Neural progenitor cell (in vitro differentiated cells): ENCODE measurements at regions not wholly inside any gene's neighbourhood (a gene's known extent, or its start where the extent isn't known, plus 50 kb on each side); places are given as distances from the start of the nearest gene placed in this dataset.
A peak's percentile ranks its signal among the peaks of the same experiment; 100 is the strongest.

ENCODE experiments used
- DNase-seq: peaks from one replicate; pipeline ENCODE4 v3.0.0-alpha.2; 2016; ENCODE audit warnings: low spot score
- H2AFZ ChIP-seq: fragments of 200-600 bp; sonication (generic); replicated peaks from 2 replicates; pipeline ENCODE4 v1.6.1; 2016; ENCODE audit warnings: antibody characterized with exemption
- H3F3A ChIP-seq: fragments of 200-600 bp; sonication (generic); 2 replicates; pipeline ENCODE4 v1.6.1; 2016; ENCODE audit warnings: antibody characterized with exemption, low read depth
- H3K27ac ChIP-seq: fragments of 200-600 bp; sonication (generic); 2 replicates; pipeline ENCODE4 v1.5.1; 2016; ENCODE audit warnings: mild to moderate bottlenecking
- H3K27me3 ChIP-seq: fragments of 200-600 bp; sonication (generic); 2 replicates; pipeline ENCODE4 v1.6.1; 2016; ENCODE audit warnings: mild to moderate bottlenecking, moderate library complexity
- H3K36me3 ChIP-seq: fragments of 200-600 bp; sonication (generic); 2 replicates; pipeline ENCODE4 v1.5.1; 2016
- H3K4me1 ChIP-seq: fragments of 200-600 bp; sonication (generic); 2 replicates; pipeline ENCODE4 v1.6.1; 2016; ENCODE audit warnings: mixed run types
- H3K4me2 ChIP-seq: fragments of 200-600 bp; sonication (generic); 2 replicates; pipeline ENCODE4 v1.6.1; 2016
- H3K4me3 ChIP-seq: fragments of 200-600 bp; sonication (generic); 2 replicates; pipeline ENCODE4 v1.5.1; 2016
- H3K79me2 ChIP-seq: fragments of 200-600 bp; sonication (generic); 2 replicates; pipeline ENCODE4 v1.6.1; 2016; ENCODE audit warnings: low read depth
- H3K9ac ChIP-seq: fragments of 200-600 bp; sonication (generic); 2 replicates; pipeline ENCODE4 v1.6.1; 2016
- H3K9me3 ChIP-seq: fragments of 200-600 bp; sonication (generic); 2 replicates; pipeline ENCODE4 v1.5.1; 2016; ENCODE audit warnings: low read depth
- H4K20me1 ChIP-seq: fragments of 200-600 bp; sonication (generic); 2 replicates; pipeline ENCODE4 v1.6.1; 2016; ENCODE audit warnings: low read depth
- H3K27ac Mint-ChIP-seq: 3 replicates; pipeline ENCODE4 v1.8.0; 2021; ENCODE audit warnings: mixed read lengths
- H3K27me3 Mint-ChIP-seq: 2 replicates; pipeline ENCODE4 v1.8.0; 2022; ENCODE audit warnings: low read depth, mild to moderate bottlenecking, inconsistent platforms, moderate library complexity, mixed read lengths; ENCODE audit not compliant: insufficient read depth
- H3K36me3 Mint-ChIP-seq: 3 replicates; pipeline ENCODE4 v1.8.0; 2021; ENCODE audit warnings: mixed read lengths
- H3K4me1 Mint-ChIP-seq: 3 replicates; pipeline ENCODE4 v1.8.0; 2021; ENCODE audit warnings: mixed read lengths
- H3K4me3 Mint-ChIP-seq: 3 replicates; pipeline ENCODE4 v1.8.0; 2021; ENCODE audit warnings: mild to moderate bottlenecking, moderate library complexity, mixed read lengths
- H3K9me3 Mint-ChIP-seq: 3 replicates; pipeline ENCODE4 v1.8.0; 2020; ENCODE audit warnings: mixed read lengths
- EZH2 ChIP-seq: fragments of 200-600 bp; sonication (generic); IDR thresholded peaks from 2 replicates; pipeline ENCODE4 v1.6.1; 2017; ENCODE audit warnings: antibody characterized with exemption, mild to moderate bottlenecking, moderate library complexity
- EZH2phosphoT487 ChIP-seq: fragments of 200-600 bp; sonication (generic); IDR thresholded peaks from 2 replicates; pipeline ENCODE4 v1.6.1; 2017; ENCODE audit warnings: antibody characterized with exemption
- TF ChIP-seq, protein P1 (sequence below): fragments of 200-600 bp; sonication (generic); IDR thresholded peaks from 2 replicates; pipeline ENCODE4 v1.5.1; 2017; ENCODE audit warnings: antibody characterized with exemption, mild to moderate bottlenecking

DNA sequence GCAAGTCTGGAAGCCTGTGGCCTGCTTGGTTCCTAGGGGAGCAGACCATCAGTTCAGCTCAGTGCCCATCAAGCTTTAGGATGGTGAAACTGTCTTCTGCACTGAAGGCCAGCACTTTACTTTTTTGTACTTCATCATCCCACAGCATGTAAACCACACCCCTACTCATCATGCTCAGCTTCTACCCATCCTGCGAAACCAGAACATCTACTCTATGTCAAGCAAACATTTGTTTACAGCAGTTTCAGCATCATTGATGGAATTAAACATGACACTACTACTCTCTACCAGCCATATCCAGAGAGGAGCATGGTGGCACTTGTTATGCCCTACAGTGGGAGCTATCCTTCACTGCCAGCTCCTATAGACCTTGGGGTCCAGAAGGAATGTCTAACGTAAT, 306.6 kb downstream of the SOX2 start:
- Histone ChIP-seq H3K9me3 (no peaks in the 10 kb centered on the region), H3K9ac (no peak overlapping the region), H3K4me2 (no peak overlapping the region), H3K4me1 (peaks cover 2% of the 10 kb centered on the region), H3K27ac (no peak overlapping the region), H3K4me3 (no peak overlapping the region), H2AFZ (no peak overlapping the region), H3F3A (no peaks in the 10 kb centered on the region), H3K36me3 (no peaks in the 10 kb centered on the region), H3K27me3 (no peaks in the 10 kb centered on the region), H3K79me2 (no peaks in the 10 kb centered on the region), H4K20me1 (no peaks in the 10 kb centered on the region)
- Mint-ChIP-seq H3K9me3 (peaks cover 2% of the 10 kb centered on the region), H3K27ac (no peak overlapping the region), H3K4me1 (peaks cover 4% of the 10 kb centered on the region), H3K27me3 (no peaks in the 10 kb centered on the region), H3K4me3 (no peak overlapping the region), H3K36me3 (no peaks in the 10 kb centered on the region)
- no peak for DNase-seq
- TF ChIP-seq, protein P1, sequence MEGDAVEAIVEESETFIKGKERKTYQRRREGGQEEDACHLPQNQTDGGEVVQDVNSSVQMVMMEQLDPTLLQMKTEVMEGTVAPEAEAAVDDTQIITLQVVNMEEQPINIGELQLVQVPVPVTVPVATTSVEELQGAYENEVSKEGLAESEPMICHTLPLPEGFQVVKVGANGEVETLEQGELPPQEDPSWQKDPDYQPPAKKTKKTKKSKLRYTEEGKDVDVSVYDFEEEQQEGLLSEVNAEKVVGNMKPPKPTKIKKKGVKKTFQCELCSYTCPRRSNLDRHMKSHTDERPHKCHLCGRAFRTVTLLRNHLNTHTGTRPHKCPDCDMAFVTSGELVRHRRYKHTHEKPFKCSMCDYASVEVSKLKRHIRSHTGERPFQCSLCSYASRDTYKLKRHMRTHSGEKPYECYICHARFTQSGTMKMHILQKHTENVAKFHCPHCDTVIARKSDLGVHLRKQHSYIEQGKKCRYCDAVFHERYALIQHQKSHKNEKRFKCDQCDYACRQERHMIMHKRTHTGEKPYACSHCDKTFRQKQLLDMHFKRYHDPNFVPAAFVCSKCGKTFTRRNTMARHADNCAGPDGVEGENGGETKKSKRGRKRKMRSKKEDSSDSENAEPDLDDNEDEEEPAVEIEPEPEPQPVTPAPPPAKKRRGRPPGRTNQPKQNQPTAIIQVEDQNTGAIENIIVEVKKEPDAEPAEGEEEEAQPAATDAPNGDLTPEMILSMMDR = no peak
- TF ChIP-seq EZH2 = no peak
- TF ChIP-seq EZH2phosphoT487 = no peak

DNA sequence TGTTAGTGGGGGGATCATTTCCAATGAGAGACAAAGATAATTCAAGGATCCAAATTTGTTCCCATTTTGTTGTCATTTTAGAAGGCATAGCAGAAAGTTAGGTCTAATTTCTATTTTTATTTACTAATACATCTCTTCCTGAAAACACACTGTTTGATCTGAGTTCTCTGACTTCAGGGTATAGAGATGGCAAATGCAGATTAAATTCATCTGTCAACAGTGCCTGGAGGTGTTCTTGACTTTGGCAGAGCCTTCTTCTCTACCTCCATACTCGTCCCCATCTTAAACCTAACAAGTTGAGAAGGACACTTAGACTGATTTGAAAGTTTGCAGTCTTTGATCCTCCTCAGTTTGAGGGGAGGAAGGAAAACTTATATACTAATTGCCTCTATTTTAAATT, 308.2 kb downstream of the SOX2 start:
- H3K36me3 Mint-ChIP-seq = no peaks in the 10 kb centered on the region
- peak overlapping the region; percentile 3 for H3K27ac Mint-ChIP-seq
- Histone ChIP-seq H4K20me1 (no peaks in the 10 kb centered on the region), H3K4me3 (no peak overlapping the region), H3K9me3 (no peaks in the 10 kb centered on the region), H3K27ac (no peak overlapping the region), H3K9ac (no peak overlapping the region), H3K4me1 (peaks cover 2% of the 10 kb centered on the region), H3K79me2 (no peaks in the 10 kb centered on the region), H3K4me2 (no peak overlapping the region), H3F3A (no peaks in the 10 kb centered on the region), H3K27me3 (no peaks in the 10 kb centered on the region), H2AFZ (no peak overlapping the region), H3K36me3 (no peaks in the 10 kb centered on the region)
- H3K9me3 Mint-ChIP-seq = peaks cover 2% of the 10 kb centered on the region
- no peak for DNase-seq
- H3K27me3 Mint-ChIP-seq = no peaks in the 10 kb centered on the region
- TF ChIP-seq, protein P1 = no peak
- no peak for TF ChIP-seq EZH2
- peaks cover 6% of the 10 kb centered on the region for H3K4me1 Mint-ChIP-seq
- no peak overlapping the region for H3K4me3 Mint-ChIP-seq

DNA sequence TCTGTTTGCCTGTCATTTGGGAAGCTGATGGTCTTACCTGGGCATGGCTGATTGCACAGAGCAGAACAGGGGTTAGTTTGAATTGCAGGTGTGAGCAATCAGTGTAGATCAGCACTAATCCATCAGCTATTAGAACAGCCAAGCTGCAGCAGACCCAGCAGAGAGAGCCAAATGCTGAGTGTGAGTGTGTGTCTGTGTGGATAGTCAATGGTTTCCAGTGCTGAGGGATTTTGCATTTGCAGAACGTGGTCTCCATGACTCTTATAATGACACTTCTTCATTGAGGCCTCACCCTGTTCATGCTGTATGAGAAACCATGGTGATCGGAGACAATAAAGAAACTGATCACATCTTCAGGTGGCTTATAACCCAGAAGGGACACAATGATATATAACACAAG, 312.1 kb downstream of the SOX2 start:
- no peak for DNase-seq
- Histone ChIP-seq H3K79me2 (no peaks in the 10 kb centered on the region), H3K4me1 (no peaks in the 10 kb centered on the region), H3K9me3 (no peaks in the 10 kb centered on the region), H3K4me3 (no peak overlapping the region), H3K27ac (no peak overlapping the region), H3K9ac (no peak overlapping the region), H3K4me2 (no peak overlapping the region), H2AFZ (no peak overlapping the region), H3K36me3 (no peaks in the 10 kb centered on the region), H3F3A (no peaks in the 10 kb centered on the region), H3K27me3 (no peaks in the 10 kb centered on the region), H4K20me1 (no peaks in the 10 kb centered on the region)
- Mint-ChIP-seq H3K36me3 (no peaks in the 10 kb centered on the region), H3K4me1 (peaks cover 6% of the 10 kb centered on the region), H3K27me3 (no peaks in the 10 kb centered on the region), H3K27ac (peak overlapping the region; percentile 62), H3K9me3 (peaks cover 2% of the 10 kb centered on the region), H3K4me3 (no peak overlapping the region)
- TF ChIP-seq, protein P1 = no peak
- TF ChIP-seq EZH2 (no peak), EZH2phosphoT487 (no peak)

DNA sequence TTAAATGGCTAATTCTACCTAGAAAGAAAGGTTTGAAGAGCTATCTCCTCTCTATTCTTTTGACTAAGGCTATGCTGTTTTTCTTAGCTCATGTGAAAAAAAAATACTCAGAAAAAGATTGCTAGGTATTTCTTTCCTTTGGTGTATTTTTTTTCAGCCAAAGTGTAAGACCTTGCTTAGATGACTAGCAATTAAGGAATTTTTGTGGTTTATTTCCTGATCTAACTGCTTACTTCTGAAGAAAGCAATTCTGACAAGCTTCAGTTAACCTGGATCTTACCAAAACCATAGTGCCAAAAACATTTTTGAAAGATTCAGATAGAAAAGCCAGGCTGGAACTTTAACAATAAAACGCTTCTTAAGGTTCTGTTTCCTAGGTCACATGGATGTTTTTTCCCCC, 315.6 kb downstream of the SOX2 start:
- H3K27me3 ChIP-seq = no peaks in the 10 kb centered on the region
- no peak overlapping the region for H3K27ac Mint-ChIP-seq
- H3K4me3 Mint-ChIP-seq = no peak overlapping the region
- H3F3A ChIP-seq = no peaks in the 10 kb centered on the region
- H3K36me3 Mint-ChIP-seq = no peaks in the 10 kb centered on the region
- no peaks in the 10 kb centered on the region for H3K4me1 ChIP-seq
- no peak overlapping the region for H3K4me2 ChIP-seq
- peaks cover 6% of the 10 kb centered on the region for H3K4me1 Mint-ChIP-seq
- no peak overlapping the region for H3K27ac ChIP-seq
- H3K4me3 ChIP-seq = no peak overlapping the region
- H2AFZ ChIP-seq = no peak overlapping the region
- H3K36me3 ChIP-seq = no peaks in the 10 kb centered on the region
- no peaks in the 10 kb centered on the region for H3K9me3 ChIP-seq
- H4K20me1 ChIP-seq = no peaks in the 10 kb centered on the region
- no peaks in the 10 kb centered on the region for H3K27me3 Mint-ChIP-seq
- H3K9ac ChIP-seq = no peak overlapping the region
- no peak for DNase-seq
- no peak for TF ChIP-seq EZH2phosphoT487
- no peak for TF ChIP-seq EZH2
- TF ChIP-seq, protein P1 = no peak
- H3K9me3 Mint-ChIP-seq = no peaks in the 10 kb centered on the region
- H3K79me2 ChIP-seq = no peaks in the 10 kb centered on the region
